GM12864 (cell line): ENCODE measurements at regions not wholly inside any gene's neighbourhood (a gene's known extent, or its start where the extent isn't known, plus 50 kb on each side); places are given as distances from the start of the nearest gene placed in this dataset.

ENCODE experiments used
- DNase-seq: peaks from one replicate; pipeline ENCODE4 v3.0.0-alpha.2; 2011; ENCODE audit warnings: low read depth
- H3K4me3 ChIP-seq: 2 replicates; pipeline ENCODE4 v1.5.1; 2011; ENCODE audit warnings: mild to moderate bottlenecking, low read depth, low read length, control low read depth
- TF ChIP-seq, protein P1 (sequence below): IDR thresholded peaks from 2 replicates; pipeline ENCODE4 v1.5.1; 2011; ENCODE audit warnings: low read depth, mild to moderate bottlenecking, moderate library complexity, low read length, control low read depth, inconsistent platforms; ENCODE audit errors: missing control alignments

DNA sequence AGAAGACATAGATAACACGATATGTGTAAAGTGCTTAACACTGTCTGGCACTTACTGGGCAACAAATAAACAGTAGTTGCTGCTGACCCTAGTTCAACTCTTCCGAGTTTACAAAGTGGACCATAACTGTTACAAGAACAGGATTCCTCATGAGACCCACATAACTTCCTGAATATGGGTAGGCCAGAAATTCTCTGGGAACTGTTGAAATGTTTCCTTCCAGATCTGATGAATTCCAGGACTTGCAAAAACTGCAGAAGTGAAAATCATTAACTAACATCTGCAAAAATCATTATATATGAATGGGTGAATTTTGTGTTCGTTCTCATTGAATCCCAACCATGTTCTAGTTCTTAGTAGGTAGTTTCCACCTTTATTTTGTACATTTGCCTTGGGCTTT, 181.7 kb upstream of the MME start:
- TF ChIP-seq, protein P1, sequence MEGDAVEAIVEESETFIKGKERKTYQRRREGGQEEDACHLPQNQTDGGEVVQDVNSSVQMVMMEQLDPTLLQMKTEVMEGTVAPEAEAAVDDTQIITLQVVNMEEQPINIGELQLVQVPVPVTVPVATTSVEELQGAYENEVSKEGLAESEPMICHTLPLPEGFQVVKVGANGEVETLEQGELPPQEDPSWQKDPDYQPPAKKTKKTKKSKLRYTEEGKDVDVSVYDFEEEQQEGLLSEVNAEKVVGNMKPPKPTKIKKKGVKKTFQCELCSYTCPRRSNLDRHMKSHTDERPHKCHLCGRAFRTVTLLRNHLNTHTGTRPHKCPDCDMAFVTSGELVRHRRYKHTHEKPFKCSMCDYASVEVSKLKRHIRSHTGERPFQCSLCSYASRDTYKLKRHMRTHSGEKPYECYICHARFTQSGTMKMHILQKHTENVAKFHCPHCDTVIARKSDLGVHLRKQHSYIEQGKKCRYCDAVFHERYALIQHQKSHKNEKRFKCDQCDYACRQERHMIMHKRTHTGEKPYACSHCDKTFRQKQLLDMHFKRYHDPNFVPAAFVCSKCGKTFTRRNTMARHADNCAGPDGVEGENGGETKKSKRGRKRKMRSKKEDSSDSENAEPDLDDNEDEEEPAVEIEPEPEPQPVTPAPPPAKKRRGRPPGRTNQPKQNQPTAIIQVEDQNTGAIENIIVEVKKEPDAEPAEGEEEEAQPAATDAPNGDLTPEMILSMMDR = no peak
- no peak for DNase-seq
- no peak overlapping the region for H3K4me3 ChIP-seq

- DNase-seq = no peak
- no peak overlapping the region for H3K4me3 ChIP-seq
- TF ChIP-seq, protein P1 = no peak
Measured at GRCh38 chr3:154893813-154894212, 186.3 kb upstream of the MME start.

DNA sequence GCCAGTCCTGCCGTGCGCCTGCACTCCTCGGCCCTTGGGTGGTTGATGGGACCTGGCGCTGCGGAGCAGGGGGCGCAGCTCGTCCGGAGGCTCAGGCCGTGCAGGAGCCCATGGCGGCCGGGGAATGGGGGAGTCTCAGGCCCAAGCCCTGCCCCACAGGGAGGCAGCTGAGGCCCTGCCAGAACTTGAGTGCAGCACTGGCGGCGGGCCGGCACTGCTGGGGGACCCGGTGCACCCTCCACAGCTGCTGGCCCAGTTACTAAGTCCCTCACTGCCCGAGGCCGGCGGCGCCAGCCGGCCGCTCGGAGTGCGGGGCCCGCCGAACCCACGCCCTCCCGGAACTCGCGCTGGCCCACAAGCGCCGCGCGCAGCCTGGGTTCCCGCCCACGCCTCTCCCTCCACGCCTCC, 190.9 kb upstream of the MME start:
- no peak overlapping the region for H3K4me3 ChIP-seq
- TF ChIP-seq, protein P1 = no peak
- no peak for DNase-seq

DNA sequence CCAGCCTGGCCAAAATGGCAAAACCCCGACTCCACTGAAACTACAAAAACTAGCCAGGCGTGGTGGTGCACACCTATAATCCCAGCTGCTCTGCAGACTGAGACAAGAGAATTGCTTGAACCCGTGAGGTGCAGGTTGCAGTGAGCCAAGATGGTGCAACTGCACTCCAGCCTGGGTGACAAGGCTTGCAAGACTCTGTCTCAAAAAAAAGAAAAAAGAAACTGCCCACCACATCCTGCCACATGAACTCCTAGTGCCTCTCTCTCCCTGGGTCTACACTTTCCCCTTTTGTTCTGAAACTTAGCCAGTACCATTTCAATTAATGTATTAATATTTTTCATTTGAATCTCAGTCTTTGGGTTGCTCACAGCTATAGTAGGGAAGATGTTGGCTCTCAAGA, 192.2 kb upstream of the MME start:
- TF ChIP-seq, protein P1 = no peak
- DNase-seq = no peak
- H3K4me3 ChIP-seq = no peak overlapping the region

- DNase-seq = no peak
- TF ChIP-seq, protein P1 = no peak
Measured at GRCh38 chr3:154886437-154886836, 193.7 kb upstream of the MME start.

GRCh38 chr3:154885418-154885817, 194.7 kb upstream of the MME start:
- TF ChIP-seq, protein P1 = no peak
- DNase-seq = no peak
- no peak overlapping the region for H3K4me3 ChIP-seq

More at GRCh38 chr3:154886437-154886836, 193.7 kb upstream of the MME start:
- H3K4me3 ChIP-seq = no peak overlapping the region

DNA sequence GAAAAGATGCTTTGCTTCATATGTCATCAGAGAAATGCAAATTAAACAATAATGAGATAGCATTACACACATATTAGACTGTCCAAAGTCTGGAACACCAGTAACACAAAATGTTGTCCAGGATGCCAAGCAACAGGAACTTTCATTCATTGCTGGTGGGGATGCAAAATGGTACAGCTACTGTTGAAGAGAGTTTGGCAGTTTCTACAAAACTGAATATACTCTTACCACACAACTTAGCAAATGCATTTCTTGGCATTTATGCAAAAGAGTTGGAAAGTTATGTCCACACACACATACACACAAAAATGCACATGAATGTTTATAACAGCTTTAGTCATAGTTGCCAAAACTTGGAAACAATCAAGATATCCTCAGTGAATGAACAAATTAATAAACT, 195.2 kb upstream of the MME start:
- TF ChIP-seq, protein P1 = no peak
- no peak for DNase-seq
- H3K4me3 ChIP-seq = no peak overlapping the region
